OCI-LY7 (cell line): ENCODE measurements at regions not wholly inside any gene's neighbourhood (a gene's known extent, or its start where the extent isn't known, plus 50 kb on each side); places are given as distances from the start of the nearest gene placed in this dataset.

ENCODE experiments used
- CTCF ChIP-seq: fragments of 200-600 bp; sonication (generic); conservative IDR thresholded peaks from 2 replicates; pipeline ENCODE4 v1.5.1; 2014; ENCODE audit warnings: mild to moderate bottlenecking, antibody characterized with exemption, low read length, moderate library complexity, mixed read lengths
- EZH2phosphoT487 ChIP-seq: fragments of 200-600 bp; sonication (generic); IDR thresholded peaks from 2 replicates; pipeline ENCODE4 v1.6.1; 2018; ENCODE audit warnings: low read depth, borderline replicate concordance, mild to moderate bottlenecking, mixed run types, antibody characterized with exemption, low read length, moderate library complexity, mixed read lengths

GRCh38 chr9:71604197-71605063 is 163.9 kb downstream of the CEMIP2 start:
- peak; percentile 91 for TF ChIP-seq CTCF
- no peak for TF ChIP-seq EZH2phosphoT487
